Loucy (cell line): ENCODE measurements at regions not wholly inside any gene's neighbourhood (a gene's known extent, or its start where the extent isn't known, plus 50 kb on each side); places are given as distances from the start of the nearest gene placed in this dataset.

Experiments used
- H2AFZ ChIP-seq: fragments of 200-600 bp; sonication (generic); 2 replicates; pipeline ENCODE4 v1.6.0; 2016; ENCODE audit warnings: antibody characterized with exemption, mild to moderate bottlenecking, low read length, moderate library complexity
- H3F3A ChIP-seq: fragments of 200-600 bp; 2 replicates; pipeline ENCODE4 v1.6.0; 2016; ENCODE audit warnings: antibody characterized with exemption, low read depth, mild to moderate bottlenecking
- H3K27me3 ChIP-seq: fragments of 200-600 bp; sonication (generic); 2 replicates; pipeline ENCODE4 v1.6.1; 2014; ENCODE audit warnings: low read length, mild to moderate bottlenecking; ENCODE audit not compliant: insufficient read depth, poor library complexity, severe bottlenecking
- H3K36me3 ChIP-seq: fragments of 200-600 bp; sonication (generic); 2 replicates; pipeline ENCODE4 v1.6.1; 2016; ENCODE audit warnings: low read length; ENCODE audit not compliant: insufficient read depth
- H3K4me1 ChIP-seq: fragments of 200-600 bp; sonication (generic); 2 replicates; pipeline ENCODE4 v1.5.1; 2014; ENCODE audit warnings: low read length, mild to moderate bottlenecking; ENCODE audit not compliant: insufficient read depth, poor library complexity, severe bottlenecking
- H3K4me2 ChIP-seq: fragments of 200-600 bp; sonication (generic); 2 replicates; pipeline ENCODE4 v1.6.0; 2014; ENCODE audit warnings: antibody characterized with exemption, low read length, low read depth, mild to moderate bottlenecking; ENCODE audit not compliant: poor library complexity, severe bottlenecking
- H3K4me3 ChIP-seq: fragments of 200-600 bp; sonication (generic); 2 replicates; pipeline ENCODE4 v1.5.1; 2014; ENCODE audit warnings: low read length, mild to moderate bottlenecking, mixed read lengths; ENCODE audit not compliant: poor library complexity, severe bottlenecking
- H3K79me2 ChIP-seq: fragments of 200-600 bp; sonication (generic); 2 replicates; pipeline ENCODE4 v1.6.1; 2014; ENCODE audit warnings: low read length; ENCODE audit not compliant: insufficient read depth
- H3K9ac ChIP-seq: fragments of 200-600 bp; sonication (generic); 2 replicates; pipeline ENCODE4 v1.6.0; 2014; ENCODE audit warnings: mild to moderate bottlenecking, low read depth, low read length, moderate library complexity; ENCODE audit not compliant: poor library complexity, severe bottlenecking
- H3K9me2 ChIP-seq: fragments of 200-600 bp; sonication (generic); replicated peaks from 2 replicates; pipeline ENCODE4 v1.6.1; 2016; ENCODE audit warnings: low read depth, low read length, mixed read lengths
- H3K9me3 ChIP-seq: fragments of 200-600 bp; sonication (generic); 2 replicates; pipeline ENCODE4 v1.6.1; 2014; ENCODE audit warnings: mild to moderate bottlenecking, antibody characterized with exemption, low read length, low read depth; ENCODE audit not compliant: insufficient read depth
- H4K20me1 ChIP-seq: fragments of 200-600 bp; sonication (generic); 2 replicates; pipeline ENCODE4 v1.6.0; 2014; ENCODE audit warnings: antibody characterized with exemption, low read length, mild to moderate bottlenecking; ENCODE audit not compliant: insufficient read depth, poor library complexity, severe bottlenecking
- EZH2phosphoT487 ChIP-seq: fragments of 200-600 bp; IDR thresholded peaks from 2 replicates; pipeline ENCODE4 v1.6.1; 2018; ENCODE audit warnings: antibody characterized with exemption, mild to moderate bottlenecking, moderate library complexity, borderline replicate concordance
- TF ChIP-seq, protein P1 (sequence below): fragments of 200-600 bp; sonication (generic); conservative IDR thresholded peaks from 2 replicates; pipeline ENCODE4 v1.5.1; 2014; ENCODE audit warnings: mild to moderate bottlenecking, antibody characterized with exemption, low read length

DNA sequence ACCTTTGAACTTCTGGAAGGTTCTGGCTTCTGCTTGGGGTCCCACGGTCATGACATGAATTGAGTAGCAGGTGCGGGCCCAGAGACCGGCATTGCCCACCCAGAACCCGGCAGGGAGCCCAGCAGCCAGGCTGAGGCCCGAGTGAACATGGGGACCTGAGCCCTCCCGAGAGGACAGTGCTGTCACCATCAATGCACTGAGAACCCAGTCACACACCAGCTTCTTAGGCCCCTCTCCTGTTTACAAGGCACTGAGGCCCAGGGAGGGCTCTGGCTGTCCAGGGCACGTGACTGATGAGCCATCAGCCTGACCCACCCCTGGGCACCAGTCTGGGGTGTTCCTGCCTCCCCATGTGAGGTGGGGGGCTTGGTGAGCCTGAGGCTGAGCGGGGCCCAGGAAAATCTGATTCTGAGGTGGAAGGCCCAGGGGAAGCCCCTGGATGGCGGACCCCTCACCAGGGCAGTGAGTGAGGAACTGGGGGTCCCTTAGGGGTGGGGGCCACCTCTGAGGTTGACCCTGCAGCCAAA is 60.3 kb upstream of the RNU6ATAC start:
- H3K79me2 ChIP-seq, result no peaks in the 10 kb centered on the region
- no peaks in the 10 kb centered on the region for H3K27me3 ChIP-seq
- no peaks in the 10 kb centered on the region for H3K36me3 ChIP-seq
- H2AFZ ChIP-seq, result no peak overlapping the region
- TF ChIP-seq, protein P1, sequence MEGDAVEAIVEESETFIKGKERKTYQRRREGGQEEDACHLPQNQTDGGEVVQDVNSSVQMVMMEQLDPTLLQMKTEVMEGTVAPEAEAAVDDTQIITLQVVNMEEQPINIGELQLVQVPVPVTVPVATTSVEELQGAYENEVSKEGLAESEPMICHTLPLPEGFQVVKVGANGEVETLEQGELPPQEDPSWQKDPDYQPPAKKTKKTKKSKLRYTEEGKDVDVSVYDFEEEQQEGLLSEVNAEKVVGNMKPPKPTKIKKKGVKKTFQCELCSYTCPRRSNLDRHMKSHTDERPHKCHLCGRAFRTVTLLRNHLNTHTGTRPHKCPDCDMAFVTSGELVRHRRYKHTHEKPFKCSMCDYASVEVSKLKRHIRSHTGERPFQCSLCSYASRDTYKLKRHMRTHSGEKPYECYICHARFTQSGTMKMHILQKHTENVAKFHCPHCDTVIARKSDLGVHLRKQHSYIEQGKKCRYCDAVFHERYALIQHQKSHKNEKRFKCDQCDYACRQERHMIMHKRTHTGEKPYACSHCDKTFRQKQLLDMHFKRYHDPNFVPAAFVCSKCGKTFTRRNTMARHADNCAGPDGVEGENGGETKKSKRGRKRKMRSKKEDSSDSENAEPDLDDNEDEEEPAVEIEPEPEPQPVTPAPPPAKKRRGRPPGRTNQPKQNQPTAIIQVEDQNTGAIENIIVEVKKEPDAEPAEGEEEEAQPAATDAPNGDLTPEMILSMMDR, result no peak
- no peak for TF ChIP-seq EZH2phosphoT487
- H3K9me2 ChIP-seq, result no peaks in the 10 kb centered on the region
- no peak overlapping the region for H3K4me2 ChIP-seq
- H3K4me1 ChIP-seq, result peaks cover 6% of the 10 kb centered on the region
- H3F3A ChIP-seq, result no peaks in the 10 kb centered on the region
- no peak overlapping the region for H3K9ac ChIP-seq
- no peaks in the 10 kb centered on the region for H3K9me3 ChIP-seq
- no peak overlapping the region for H3K4me3 ChIP-seq
- H4K20me1 ChIP-seq, result no peaks in the 10 kb centered on the region

DNA sequence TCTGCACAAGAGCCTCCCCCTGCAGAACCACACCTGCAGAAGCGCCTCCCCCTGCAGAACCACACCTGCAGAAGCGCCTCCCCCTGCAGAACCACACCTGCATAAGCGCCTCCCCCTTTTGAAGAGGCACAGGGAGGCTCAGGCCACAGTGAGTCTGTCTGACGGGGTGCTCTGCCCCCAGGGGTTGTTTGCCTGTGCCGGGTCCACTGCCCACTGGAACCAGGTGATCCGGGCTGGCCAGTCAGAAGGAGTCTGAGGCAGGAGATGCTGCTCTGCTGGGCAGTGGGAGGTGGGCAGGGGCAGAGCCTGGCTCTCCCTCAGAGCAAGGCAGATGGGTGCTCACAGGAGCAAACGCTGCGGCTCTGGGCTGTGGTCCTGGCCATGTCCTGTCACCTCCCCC is 60.8 kb upstream of the RNU6ATAC start:
- Histone ChIP-seq H3K4me2 (no peak overlapping the region), H3K79me2 (no peaks in the 10 kb centered on the region), H3K9ac (no peak overlapping the region), H3K27me3 (no peaks in the 10 kb centered on the region), H3K4me3 (no peak overlapping the region), H3K4me1 (peaks cover 11% of the 10 kb centered on the region), H4K20me1 (no peaks in the 10 kb centered on the region), H3K9me3 (no peaks in the 10 kb centered on the region), H2AFZ (no peak overlapping the region), H3F3A (no peaks in the 10 kb centered on the region), H3K9me2 (no peaks in the 10 kb centered on the region), H3K36me3 (no peaks in the 10 kb centered on the region)
- TF ChIP-seq EZH2phosphoT487, result no peak
- TF ChIP-seq, protein P1, result no peak

DNA sequence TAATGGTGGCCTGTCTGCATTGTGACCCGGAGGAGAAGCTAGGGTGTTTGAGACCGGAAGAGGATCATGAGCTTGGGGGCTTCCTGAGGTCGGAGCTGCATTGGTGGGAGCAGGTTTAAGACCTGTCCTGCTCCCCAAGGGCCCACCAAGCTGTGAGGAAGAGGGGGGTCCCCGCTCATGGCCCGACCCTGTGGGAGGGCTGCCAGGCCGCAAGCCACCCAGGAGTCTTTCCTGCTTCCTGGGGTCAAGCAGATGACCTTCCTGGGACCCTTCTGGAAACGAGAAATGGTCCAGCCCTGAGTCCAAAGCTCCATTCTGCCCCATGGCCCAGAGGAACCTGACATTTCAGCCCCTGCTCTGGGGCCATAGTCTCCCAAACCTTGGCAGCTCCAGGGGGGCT is 61.5 kb upstream of the RNU6ATAC start:
- Histone ChIP-seq H3K9me2 (no peaks in the 10 kb centered on the region), H2AFZ (no peak overlapping the region), H3K9me3 (no peaks in the 10 kb centered on the region), H3F3A (no peaks in the 10 kb centered on the region), H3K4me1 (peaks cover 15% of the 10 kb centered on the region), H3K79me2 (no peaks in the 10 kb centered on the region), H3K4me2 (no peak overlapping the region), H4K20me1 (no peaks in the 10 kb centered on the region), H3K9ac (no peak overlapping the region), H3K27me3 (no peaks in the 10 kb centered on the region), H3K4me3 (no peak overlapping the region), H3K36me3 (no peaks in the 10 kb centered on the region)
- TF ChIP-seq, protein P1, result no peak
- TF ChIP-seq EZH2phosphoT487, result no peak
